GM12878 (cell line): ENCODE measurements at regions not wholly inside any gene's neighbourhood (a gene's known extent, or its start where the extent isn't known, plus 50 kb on each side); places are given as distances from the start of the nearest gene placed in this dataset.

Experiments used
- ATF3 ChIP-seq: IDR thresholded peaks from 2 replicates; pipeline ENCODE4 v1.6.1; 2011; ENCODE audit warnings: low read depth, mild to moderate bottlenecking, low read length, moderate library complexity, borderline replicate concordance; ENCODE audit errors: extremely low read depth
- CBX5 ChIP-seq: sonication (generic); IDR thresholded peaks from 2 replicates; pipeline ENCODE4 v1.6.1; 2016; ENCODE audit warnings: low read depth, moderate library complexity, mild to moderate bottlenecking, inconsistent platforms
- CHD2 ChIP-seq: IDR thresholded peaks from 2 replicates; pipeline ENCODE4 v1.6.1; 2011; ENCODE audit warnings: low read depth, low read length, improper control_type of control experiment, borderline replicate concordance
- IKZF2 ChIP-seq, 2 experiments: fragments of 450-650 bp; IDR thresholded peaks; 2 replicates each; pipeline ENCODE4 v1.6.1; 2017; ENCODE audit warnings: mild to moderate bottlenecking in 2 of 2, moderate library complexity in 2 of 2
- NFYB ChIP-seq: IDR thresholded peaks from 2 replicates; pipeline ENCODE4 v1.6.1; 2011; ENCODE audit warnings: low read depth, mild to moderate bottlenecking, low read length, improper control_type of control experiment, moderate library complexity; ENCODE audit not compliant: insufficient read depth

- no peak for TF ChIP-seq ATF3
- no peak for TF ChIP-seq IKZF2 (IDR thresholded peaks at IDR 0.05)
- no peak for TF ChIP-seq CBX5
- TF ChIP-seq CHD2: no peak
- TF ChIP-seq NFYB: no peak
Observed at GRCh38 chr10:132475086-132475485, 62.5 kb upstream of the INPP5A start.
